GM10266 (cell line): ENCODE measurements at regions not wholly inside any gene's neighbourhood (a gene's known extent, or its start where the extent isn't known, plus 50 kb on each side); places are given as distances from the start of the nearest gene placed in this dataset.

Source experiments
- DNase-seq: peaks from one replicate; pipeline ENCODE4 v3.0.0; 2012; ENCODE audit errors: extremely low spot score
- TF ChIP-seq, protein P1 (sequence below): IDR thresholded peaks from 2 replicates; pipeline ENCODE4 v1.5.1; 2012; ENCODE audit warnings: mild to moderate bottlenecking, low read depth; ENCODE audit not compliant: control insufficient read depth, insufficient read depth; ENCODE audit errors: missing control alignments

DNA sequence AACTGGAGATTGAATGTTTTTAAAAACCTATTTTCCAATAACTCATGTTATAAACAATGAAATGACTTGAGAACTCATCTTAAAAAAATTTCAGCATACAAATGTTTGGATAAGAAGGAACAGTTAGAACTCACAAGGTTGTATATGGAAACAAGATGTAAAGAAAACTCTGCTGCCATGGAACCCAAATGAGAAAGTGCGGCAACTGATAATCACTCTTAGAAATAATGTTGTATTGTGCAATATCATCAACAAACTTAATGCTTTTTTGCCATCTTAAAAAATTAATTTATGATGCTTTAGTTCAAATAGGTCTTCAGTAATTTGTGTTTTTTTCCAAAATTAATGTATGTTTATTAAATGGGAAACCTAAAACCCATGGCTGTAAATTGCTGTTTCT lies 461.1 kb upstream of the NCAM2 start:
- TF ChIP-seq, protein P1, sequence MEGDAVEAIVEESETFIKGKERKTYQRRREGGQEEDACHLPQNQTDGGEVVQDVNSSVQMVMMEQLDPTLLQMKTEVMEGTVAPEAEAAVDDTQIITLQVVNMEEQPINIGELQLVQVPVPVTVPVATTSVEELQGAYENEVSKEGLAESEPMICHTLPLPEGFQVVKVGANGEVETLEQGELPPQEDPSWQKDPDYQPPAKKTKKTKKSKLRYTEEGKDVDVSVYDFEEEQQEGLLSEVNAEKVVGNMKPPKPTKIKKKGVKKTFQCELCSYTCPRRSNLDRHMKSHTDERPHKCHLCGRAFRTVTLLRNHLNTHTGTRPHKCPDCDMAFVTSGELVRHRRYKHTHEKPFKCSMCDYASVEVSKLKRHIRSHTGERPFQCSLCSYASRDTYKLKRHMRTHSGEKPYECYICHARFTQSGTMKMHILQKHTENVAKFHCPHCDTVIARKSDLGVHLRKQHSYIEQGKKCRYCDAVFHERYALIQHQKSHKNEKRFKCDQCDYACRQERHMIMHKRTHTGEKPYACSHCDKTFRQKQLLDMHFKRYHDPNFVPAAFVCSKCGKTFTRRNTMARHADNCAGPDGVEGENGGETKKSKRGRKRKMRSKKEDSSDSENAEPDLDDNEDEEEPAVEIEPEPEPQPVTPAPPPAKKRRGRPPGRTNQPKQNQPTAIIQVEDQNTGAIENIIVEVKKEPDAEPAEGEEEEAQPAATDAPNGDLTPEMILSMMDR: no peak
- no peak for DNase-seq

DNA sequence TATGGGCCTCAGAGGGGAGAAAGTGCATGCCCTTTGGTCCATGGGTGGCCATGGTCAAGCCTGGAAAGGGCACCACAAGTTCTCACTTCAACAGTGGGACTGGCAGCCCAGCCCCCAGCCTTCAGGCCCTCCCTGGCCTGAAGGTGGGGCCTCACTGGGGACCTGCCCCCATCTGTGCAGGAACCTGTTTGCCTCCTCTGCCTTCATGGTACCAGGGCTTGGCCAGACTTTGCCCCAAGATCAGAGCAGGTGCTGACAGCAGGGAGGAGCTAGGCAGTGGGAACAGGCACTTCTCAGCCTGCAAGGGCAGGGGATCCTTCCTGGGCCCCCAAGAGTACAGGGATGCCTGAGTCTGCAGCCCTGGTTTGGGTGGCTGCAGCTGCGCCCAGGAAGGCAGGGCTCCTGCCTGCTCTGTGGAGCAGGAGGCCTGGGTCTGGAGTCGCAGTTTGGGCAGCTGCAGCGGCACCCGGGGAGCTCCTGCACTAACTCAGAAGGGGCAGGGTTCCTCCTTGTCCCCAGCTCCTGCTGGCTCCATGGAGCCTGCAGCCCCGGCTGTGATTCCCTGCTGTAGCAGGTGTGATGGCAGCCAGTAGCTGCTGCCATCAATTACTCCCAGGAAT lies 460.1 kb upstream of the NCAM2 start:
- DNase-seq: no peak

GRCh38 chr21:20545454-20545853 lies 452.8 kb upstream of the NCAM2 start:
- TF ChIP-seq, protein P1: no peak
- DNase-seq: no peak

More for the DNA sequence above, 460.1 kb upstream of the NCAM2 start:
- TF ChIP-seq, protein P1: no peak

- TF ChIP-seq, protein P1: no peak
- no peak for DNase-seq
Measured at GRCh38 chr21:20551939-20552338, 446.3 kb upstream of the NCAM2 start.

DNA sequence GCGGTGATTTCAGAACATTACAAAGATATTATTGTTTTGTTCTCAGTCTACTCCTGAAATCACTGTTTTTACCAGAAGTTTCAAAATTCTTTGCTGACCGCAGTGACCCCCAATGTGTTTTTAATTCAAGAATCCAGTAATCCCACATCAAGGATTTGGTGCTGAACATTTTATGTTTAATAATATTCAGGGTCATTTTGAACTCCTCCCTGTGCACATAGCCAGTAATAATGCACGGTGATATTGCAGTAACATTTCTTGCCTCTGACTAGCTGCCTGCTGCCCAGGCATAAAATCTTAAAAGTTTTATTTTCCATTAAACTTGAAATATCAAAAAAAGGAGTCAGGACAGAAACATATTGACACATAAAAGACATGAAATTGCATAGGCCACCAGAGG lies 443.4 kb upstream of the NCAM2 start:
- TF ChIP-seq, protein P1: no peak
- DNase-seq: no peak

DNA sequence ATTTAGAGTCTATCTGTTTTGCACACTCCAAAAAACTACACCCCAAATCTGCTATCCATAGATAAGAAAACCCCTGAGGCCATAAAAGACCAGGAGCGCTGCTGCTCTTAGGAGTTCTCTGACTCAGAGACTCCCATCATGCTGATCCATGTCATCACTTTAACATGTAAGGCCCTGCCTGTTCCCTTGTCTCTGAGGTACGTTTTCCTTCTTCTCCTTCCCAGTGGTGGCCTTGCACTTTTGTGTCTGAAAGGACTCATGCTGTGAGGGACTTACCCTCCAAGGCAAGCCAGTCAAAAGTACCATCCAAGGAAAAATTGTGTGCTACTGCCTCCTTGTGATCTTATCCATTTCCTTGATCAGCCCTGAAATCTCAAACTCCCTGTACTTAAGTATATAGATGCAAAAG lies 427.4 kb upstream of the NCAM2 start:
- DNase-seq: no peak
- TF ChIP-seq, protein P1: no peak

DNA sequence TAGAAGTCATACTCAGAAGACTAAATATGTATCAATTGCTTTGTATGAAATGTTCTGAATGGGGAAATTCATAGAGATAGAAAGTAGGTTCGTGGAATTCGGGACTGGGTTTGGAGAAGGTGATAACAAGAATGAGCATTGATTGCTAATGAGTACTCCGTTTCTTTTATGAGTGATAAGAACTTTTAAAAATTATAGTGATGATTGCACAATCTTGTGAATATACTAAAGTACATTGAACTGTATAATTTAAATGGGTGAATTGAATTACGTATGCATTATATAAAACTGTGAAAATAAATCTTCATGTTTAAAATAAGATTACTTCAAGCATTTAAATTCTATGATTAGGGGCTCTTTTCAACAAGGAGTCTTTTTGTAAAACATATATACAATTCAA lies 425.6 kb upstream of the NCAM2 start:
- TF ChIP-seq, protein P1: no peak
- no peak for DNase-seq
